CD4-positive, alpha-beta T cell treated with Interleukin-4 for 1 hour (primary cell): ENCODE measurements at regions not wholly inside any gene's neighbourhood (a gene's known extent, or its start where the extent isn't known, plus 50 kb on each side); places are given as distances from the start of the nearest gene placed in this dataset.

Experiments used
- DNase-seq, 2 donors: peaks; one replicate each; pipeline ENCODE4 v3.0.0-alpha.2; 2020 to 2022

DNA sequence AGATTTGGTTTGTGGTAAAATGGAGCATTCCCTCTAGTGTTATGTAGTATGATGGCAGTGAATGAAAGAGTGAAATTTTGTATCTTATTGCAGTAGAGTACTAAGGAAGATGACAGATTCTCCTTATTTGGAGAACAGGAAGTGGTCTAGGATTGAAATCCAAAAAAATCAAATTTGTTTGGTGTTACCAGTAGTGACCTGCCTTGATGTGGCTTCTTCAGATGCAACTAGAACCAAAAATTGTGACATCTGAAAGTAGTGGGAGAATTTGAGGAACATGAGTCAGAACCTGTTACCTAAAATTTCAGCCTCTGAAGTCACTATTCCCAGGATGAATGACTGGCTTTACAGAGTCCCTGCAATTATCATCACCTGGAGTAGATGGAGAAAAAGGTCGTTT is 165.9 kb downstream of the KLF5 start:
- DNase-seq: peak in 1 of 2 donors; percentile 9

DNA sequence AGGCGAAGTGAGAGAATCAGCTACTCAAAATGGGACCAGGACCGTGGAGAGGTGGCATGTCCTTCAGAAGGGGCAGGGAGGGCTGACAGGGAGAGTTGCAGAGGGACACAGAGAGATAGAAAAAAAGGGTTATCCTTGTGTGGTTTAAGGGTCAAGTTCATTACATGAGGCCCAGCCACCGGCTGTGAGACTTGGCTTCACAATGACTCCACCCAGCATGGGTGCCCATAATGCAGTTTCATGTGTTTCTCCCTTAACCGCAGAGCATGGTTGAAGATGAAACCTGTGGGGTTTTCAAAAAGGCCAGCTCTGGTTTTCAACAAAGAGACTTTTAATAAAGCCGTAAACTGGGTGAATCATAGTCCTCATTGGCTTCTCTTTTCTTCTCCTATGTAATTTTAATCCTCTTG is 164.6 kb downstream of the KLF5 start:
- DNase-seq: no peak

DNA sequence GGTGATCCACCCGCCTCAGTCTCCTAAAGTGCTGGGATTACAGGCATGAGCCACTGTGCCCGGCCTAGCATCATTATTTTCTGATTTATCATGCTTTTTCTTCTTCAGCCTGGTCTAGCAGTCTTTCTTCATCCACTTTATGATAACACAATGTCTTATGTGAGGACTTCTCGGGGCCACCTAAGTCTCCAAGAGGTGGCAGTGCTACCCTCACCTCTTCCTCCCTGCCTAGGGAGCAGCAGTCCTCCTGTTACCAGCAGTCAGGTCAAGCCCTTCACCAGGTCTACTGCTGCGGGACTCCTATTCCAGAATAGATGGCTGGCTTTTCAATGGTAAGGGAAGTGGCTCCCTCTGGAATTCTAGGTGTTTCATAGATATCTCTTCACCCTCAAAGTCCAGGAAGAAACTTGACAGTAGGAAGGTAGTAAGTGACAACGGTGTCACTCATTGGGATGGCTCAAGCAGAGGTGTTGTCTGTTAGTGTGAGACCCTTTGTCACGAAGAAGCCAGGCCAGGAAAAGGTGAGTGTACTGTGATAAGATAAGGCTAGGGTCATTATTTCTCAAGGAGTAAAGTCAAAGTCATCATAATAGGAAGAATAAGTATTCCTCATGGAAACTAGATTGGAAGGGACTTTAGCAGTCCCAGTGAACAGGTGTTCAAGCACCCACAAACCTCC is 164.0 kb downstream of the KLF5 start:
- no peak for DNase-seq

DNA sequence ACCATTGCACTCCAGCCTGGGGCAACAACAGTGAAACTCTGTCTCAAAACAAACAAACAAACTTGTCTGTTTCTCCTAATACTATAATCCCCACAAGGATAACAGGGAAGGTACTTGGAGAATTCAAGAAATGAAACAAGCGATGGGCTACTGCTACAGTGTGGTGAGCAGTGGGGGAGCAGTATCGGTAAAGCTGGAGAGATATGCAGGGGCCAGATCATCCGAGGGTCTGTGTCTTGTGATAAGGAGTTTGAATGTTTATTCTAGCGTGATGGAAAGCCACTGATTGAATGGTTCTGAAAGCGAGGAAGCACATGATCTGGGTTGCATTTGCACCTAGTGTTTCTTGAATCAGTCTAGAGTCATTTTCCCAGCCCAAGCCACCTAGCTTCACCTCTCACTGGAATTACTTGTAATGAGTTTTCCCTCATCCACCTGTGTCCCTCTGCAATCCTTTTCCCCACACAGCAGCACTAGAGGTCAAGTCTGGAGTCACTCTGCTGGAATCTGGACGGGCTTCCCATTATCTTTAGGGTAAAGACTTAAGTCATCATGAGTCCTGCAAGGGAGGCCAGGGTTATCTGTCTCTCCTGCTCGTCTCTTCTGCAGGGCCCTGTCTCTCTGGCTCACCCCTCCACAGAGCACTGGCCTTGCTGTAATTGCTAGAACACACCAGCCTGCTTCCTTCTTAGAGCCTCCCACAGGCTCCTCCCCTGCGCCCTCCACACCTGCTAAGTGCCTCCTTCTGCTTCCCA is 162.3 kb downstream of the KLF5 start:
- DNase-seq: no peak

DNA sequence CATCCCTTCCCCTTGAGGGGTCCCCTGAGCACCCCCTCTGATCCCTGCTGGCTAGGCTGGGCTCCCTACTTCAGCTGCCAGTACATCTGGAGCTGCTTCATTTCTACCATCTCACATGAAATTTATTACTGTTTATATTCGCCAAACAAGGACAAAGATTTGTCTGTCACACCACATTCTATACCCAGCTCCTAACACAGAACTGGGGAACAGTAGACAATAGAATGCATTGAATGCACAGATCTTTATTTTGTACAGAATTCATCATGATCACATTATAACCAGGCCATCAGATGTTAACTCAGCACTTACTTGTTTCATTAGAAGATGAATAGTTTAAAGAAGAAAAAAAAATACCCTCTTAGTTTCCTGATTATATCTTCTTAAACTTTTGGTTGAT is 159.4 kb downstream of the KLF5 start:
- DNase-seq: no peak

DNA sequence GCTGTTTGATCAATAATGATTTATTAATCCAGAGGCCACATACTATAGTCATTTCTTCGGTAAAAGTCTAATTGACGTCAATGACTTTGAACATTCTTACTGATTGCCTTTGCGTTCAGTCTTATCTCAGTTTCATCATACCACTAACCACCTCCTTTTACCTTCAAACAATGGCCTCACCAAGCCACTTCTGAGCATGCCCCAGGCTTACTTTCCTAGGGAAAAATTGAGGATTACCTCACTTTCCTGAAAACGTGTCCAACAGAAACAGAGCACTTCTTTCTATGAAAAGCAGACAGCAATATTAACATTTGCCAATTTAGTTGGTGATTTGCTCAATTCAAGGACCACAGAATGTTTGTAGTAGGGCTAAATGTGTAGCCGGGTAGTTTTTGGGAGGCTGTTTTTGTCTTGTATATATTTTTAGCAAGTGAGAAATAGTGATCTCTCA is 157.6 kb downstream of the KLF5 start:
- DNase-seq: no peak

DNA sequence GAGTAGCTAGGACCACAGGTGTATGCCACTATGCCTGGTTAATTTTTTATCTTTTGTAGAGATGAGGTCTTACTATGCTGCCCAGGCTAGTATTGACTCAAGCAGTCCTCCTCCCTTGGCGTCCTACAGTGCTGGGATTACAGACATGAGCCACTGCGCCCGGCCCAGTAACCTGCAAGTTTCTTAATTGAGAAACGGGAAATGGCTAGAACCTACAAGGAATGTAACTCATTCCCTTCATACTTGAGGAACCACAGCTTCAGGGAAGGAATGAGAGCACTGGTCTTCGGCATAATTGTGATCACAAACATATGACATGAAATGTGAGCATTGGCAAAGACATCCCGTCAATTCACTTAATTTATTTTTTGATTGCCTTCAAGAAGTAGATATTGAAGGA is 157.0 kb downstream of the KLF5 start:
- DNase-seq: no peak

DNA sequence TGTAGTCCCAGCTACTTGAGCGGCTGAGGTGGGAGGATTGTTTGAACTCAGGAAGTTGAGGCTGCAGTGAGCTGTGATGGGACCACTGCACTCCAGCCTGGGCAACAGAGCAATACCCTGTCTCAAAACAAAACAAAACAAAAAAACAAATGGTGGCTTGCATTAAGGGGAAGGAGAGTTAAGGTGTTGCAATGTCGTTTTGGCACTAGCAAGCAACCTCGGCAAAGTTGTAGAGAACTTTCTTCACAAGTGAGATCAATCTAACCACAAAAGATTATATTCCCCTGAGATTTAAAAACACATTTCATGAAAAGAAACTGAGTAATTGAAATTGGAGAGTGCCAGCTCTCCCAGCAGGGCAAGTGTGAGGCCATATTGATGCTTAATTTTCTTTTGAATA is 153.7 kb downstream of the KLF5 start:
- DNase-seq: no peak

DNA sequence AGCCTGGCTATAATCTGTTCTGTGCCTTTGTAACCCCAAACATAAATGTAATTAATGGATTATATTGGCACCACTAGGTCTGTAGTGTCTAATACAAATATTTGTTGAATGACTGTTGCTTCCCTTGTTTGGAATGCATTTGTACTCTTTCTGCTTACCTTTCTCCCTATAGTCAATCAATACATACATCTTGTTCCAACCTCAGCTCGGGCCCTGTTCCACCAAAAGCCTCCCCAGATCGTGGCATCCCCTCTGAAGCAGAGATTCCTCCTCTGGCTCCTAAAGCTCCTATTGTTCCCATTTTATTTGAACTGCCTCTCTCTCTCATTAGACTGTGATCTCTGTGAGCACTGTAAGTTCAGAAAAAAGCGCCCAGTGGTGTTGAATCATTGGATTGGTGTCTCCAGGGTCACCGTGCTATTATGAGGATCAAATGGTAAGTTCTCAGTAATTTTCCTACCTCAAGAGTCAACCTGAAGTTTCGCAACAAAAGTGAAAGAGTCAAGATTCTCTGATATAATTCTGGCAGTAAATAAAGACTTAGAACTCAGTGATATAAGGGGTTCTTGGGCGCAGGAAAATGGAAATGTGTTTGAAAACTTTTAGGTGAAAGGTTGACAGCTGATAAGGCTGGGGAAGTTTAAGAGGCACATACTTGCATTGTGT is 151.5 kb downstream of the KLF5 start:
- DNase-seq: no peak

DNA sequence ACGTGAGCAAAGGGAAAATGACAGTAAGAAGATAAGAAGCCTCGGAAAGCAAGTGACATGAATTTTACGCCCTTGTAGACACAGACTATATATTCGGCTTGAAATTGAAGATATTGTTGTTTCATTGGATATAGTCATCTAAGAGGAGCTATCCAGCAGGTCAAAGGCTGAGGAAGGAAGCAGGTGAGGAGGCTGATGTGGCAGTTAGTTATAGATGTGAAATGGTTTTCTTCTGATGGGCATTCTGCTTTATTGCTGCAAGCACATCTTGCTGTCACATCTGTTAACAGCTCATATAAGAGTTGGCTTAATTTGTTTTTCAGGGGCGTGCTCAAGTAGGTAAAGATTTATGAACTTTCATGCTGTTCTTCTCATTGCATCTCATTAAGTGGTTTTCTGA is 146.1 kb downstream of the KLF5 start:
- no peak for DNase-seq

DNA sequence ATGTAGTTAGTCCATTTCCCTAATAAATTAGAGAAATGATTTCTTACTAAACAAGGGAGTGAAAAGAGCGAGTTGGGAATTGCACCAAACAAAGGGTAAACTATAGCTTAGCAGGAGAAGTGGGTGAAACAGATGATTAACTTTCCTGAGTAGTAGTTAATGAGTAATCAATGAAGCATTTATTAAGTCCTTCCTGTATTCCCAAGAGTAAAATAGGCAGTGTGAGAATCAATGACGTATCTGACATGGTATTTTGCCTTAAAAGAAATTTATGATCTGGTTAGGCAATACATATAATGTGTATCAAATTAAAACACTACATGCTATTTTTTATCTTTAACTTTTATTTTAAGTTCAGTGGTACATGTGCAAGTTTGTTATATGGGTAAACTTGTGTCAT is 142.8 kb downstream of the KLF5 start:
- no peak for DNase-seq

DNA sequence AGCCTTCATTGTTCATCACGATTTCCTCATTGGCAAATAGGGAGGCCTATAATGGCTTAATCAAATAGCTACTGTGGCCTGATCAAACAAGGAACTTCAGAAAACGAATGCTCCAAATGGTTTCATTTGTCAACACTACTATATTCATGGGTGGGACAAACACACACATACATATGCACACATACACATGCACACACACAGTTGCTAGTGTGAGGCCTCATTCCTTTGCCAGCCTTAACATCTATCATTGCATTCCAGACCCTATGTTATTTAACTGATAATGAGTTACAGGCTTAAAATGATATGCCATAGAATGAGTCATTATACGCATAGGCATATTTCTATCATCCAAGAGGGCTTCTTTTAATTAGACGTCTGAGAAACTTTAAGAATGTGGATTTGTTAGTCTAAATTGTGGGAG is 140.2 kb downstream of the KLF5 start:
- DNase-seq: no peak

DNA sequence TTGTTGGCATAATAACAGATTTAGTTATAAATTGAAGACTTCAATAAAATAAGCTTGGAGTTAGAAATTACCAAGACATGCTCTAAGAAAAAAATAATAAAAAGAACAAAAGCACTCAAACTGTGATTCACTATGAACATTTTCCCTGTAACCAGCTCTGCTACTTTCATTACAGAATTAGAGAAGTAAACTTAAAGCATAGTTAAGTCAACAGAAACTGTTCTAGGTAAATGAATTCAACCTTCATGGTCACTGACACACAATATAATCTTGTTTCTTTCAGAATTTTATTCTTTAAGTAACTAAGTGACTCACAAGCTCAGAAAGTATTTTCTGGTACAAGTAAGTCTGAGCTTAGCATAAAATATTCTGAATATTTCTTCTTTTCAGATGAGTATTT is 136.3 kb downstream of the KLF5 start:
- DNase-seq: no peak

DNA sequence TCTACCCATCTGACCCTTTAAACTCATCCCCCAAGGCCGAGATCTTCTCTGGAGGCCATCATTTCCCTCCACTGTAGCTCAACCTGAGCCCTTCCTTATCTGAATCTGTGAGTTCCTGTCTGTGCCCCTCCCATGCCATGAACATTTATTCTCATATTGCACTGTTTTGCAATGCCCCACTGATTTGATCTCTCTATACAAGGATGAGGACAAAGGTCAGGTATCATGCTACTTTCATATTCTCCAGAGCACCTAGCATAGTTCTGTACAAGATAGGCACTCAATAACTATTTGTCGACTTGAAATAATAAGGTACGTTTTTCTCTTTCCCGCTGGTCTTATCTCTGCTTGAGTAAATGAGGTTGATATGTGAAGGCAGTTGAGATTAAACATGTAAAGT is 135.5 kb downstream of the KLF5 start:
- DNase-seq: no peak

DNA sequence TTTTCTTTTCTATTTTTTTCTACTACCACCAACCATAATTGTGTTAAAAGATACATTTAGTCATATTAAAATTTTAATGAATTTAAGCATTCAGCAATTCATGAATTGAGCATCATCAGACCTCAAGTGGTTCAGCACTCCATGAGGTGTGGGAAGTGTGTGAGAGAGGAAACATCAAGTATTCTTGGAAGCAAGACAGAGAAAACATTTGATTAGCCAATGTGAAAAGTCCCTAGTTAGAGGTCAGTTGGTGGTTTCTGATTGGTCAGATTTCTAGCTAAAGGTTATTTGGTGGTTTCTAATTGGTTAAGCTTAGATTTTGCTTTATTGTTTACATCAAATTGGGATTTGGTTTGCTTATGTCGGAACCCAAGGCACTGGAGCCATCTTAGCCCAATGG is 134.7 kb downstream of the KLF5 start:
- no peak for DNase-seq

DNA sequence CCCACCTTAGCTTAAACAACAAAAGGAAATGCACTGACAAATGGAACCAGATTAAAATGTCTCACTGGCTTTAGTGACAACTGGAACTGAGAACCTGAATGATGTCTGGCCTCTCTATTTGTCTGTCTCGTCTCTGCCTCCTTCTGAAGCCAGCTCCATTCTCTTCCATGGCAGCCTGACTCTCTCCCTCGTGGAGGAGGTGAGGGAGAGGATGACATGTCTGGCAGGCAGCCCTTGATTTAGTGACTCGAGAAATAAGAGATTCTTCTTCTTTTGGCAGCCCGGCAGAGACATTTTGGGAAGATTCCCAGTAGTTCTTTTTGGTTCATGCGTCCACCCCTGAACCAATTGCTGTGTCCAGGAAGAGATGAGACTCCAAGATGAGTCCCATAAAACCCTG is 131.7 kb downstream of the KLF5 start:
- DNase-seq: no peak

DNA sequence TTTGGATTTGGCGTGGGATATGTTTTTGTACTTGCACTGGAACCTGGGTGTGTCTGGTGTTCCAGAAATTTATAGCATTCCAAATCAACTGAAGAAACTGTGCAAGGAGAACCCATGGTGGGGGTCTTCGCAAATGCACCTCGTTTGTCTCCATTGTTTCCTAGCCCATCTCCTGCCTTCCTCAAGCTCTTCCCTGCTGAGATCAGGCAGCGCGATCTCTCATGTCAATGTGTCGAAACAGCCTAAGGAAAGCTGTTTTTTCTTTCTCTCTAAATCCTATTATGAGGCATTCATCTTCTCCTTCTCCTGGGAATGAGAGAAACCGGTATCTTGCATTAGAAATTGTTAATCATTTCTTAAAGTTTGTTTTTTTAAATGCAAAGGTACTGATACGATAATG is 131.0 kb downstream of the KLF5 start:
- DNase-seq: no peak

DNA sequence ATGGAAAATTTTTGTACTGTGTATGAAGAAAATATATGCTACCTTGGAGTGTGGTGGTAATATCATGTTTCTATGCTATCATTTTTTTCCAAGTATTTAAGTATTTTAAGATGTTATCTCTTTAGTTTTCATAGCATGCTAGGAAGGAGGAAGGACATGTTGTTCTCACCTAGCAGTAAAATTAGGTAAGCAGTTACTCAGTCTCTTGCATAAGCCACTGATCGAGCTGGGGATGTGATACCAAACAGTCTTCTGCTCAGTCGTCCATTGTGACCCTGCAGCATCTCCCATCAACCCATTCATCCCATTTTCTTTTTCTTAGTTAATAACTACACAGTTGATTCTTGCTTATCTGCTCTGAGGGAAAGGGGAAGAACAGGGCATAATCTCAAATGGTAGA is 130.6 kb downstream of the KLF5 start:
- DNase-seq: no peak

DNA sequence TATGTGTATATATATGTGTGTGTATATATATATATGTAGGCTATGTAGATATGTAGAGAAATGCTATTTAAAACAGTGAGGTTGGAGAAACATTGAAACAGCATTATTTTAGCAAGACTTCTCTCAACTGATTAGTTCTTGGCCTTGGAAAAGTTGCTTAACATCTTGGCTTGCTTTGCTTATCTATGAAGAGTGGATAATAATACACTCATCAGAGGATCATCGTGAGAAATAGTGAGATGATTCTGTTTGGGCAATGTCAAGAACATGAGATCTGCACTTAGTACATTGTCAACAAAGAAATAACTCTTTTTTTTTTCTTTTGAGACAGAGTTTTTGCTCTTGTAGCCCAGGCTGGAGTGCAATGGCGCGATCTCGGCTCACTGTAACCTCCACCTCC is 128.3 kb downstream of the KLF5 start:
- DNase-seq: no peak

DNA sequence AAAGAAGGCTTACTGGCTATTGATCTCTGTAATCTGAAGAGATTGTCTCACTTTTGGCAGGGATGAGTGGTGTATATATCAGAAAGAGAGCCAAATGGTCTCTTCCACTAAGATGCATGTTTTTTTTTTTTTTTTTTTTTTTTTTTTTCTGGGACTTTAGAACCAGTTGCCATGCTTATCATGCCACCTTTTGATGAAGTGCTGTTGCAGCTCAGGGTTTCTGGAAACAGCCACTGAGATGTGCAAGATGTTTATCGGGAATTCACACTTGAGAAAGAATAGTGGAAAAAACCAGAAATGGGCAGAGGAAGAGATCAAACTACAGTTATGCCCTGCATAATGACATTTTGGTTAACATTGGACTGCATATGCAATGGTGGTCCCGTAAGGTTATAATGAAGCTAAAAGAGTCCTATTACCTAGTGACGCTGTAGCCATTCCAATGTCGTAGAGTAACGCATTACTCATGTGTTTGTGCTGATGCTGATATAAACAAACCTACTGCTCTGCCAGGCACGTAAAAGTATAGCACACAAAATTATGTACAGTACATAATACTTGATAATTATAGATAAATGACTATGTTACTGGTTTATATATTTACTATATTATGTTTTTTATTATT is 121.0 kb downstream of the KLF5 start:
- DNase-seq: no peak

DNA sequence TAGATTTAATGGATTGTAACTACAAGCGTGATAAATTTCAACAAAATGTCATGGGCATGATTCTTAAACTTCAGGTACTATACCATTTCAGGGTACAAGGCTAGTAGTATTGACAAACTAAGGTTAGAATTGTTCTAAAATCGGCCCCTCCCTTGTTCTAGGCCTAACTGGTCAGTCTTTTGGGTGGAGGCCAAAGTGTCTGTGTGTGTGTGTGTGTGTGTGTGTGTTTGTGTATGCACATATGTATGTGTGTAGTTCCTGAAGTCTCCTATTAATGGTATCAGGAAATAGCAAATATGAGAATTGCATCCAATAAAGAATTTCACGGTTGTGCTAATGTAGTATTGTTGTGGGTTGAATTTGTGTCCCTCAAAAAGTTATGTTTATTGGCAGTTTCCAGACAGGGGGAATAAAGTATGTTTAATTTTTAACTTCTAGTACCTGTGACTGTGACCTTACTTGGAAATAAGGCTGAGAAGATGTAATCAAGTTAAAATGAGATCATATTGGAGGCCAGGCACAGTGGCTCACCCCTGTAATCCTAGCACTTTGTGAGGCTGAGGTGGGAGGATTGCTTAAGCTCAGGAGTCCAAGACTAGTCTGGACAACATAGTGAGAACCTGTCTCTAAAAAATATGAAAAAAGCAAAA is 119.2 kb downstream of the KLF5 start:
- no peak for DNase-seq

DNA sequence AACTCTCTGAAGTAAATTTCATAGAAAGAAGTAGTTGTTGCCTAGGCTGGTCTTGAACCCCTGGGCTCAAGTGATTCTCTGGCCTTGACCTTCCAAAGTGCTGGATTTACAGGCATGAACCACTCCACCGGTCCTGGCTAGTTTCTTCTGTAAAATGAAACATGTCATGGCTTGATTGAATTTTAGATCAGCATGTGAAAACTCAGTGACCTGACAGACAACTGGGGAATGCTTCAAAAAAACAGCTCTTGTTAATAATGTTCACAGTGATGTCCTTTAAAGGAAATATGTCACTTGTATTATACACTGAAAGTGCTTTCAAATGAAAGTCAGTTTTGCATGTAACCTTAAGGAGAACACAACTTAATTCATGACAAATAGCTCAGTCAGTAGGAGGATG is 118.2 kb downstream of the KLF5 start:
- no peak for DNase-seq

DNA sequence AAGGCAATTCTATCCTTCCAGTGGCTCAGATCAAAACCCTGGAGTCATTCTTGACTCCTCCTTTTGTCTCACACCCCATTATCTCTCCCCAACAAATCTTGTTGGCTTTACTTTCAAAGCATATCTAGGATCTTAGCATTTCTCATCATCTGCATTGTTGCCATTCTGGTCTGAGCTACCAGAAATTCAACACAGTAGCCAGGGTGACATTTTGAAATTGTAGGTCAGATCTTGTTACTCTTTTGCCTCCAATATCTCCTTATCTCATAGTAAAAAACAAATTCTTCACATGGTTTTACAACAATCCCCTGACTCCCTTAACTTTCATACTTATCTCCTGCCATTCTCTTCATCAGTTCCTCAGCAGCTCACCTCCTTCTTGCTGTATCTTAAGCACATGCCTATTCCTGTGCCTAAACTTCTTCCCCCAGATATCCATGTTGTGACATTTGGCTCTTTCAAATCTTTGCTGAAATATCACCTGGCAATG is 115.8 kb downstream of the KLF5 start:
- DNase-seq: no peak
